Hindlimb muscle (tissue), 1 donor: ENCODE measurements at regions not wholly inside any gene's neighbourhood (a gene's known extent, or its start where the extent isn't known, plus 50 kb on each side); places are given as distances from the start of the nearest gene placed in this dataset.
A peak's percentile ranks its signal among the peaks of the same experiment; 100 is the strongest.

Experiments
- DNase-seq: peaks from one replicate; pipeline ENCODE4 v3.0.0-alpha.2; 2013

GRCh38 chr1:56068908-56069307, 510.5 kb downstream of the PLPP3 start:
- DNase-seq = no peak

- no peak for DNase-seq
Observed at GRCh38 chr1:56068210-56068609, 511.2 kb downstream of the PLPP3 start.

GRCh38 chr1:56065729-56066128, 513.6 kb downstream of the PLPP3 start:
- DNase-seq = no peak

- no peak for DNase-seq
Observed at GRCh38 chr1:56064705-56065104, 514.7 kb downstream of the PLPP3 start.

- no peak for DNase-seq
Observed at GRCh38 chr1:56063461-56063860, 515.9 kb downstream of the PLPP3 start.

- DNase-seq = no peak
Observed at GRCh38 chr1:56062625-56063024, 516.7 kb downstream of the PLPP3 start.

- no peak for DNase-seq
Observed at GRCh38 chr1:56061824-56062223, 517.5 kb downstream of the PLPP3 start.

- peak; percentile 47 for DNase-seq
Observed at GRCh38 chr1:56060906-56061305, 518.5 kb downstream of the PLPP3 start.

GRCh38 chr1:56057466-56058405, 521.6 kb downstream of the PLPP3 start:
- DNase-seq = no peak

GRCh38 chr1:56056438-56057287, 522.7 kb downstream of the PLPP3 start:
- no peak for DNase-seq

- DNase-seq = no peak
Observed at GRCh38 chr1:56054959-56055358, 524.4 kb downstream of the PLPP3 start.

GRCh38 chr1:56052041-56052440, 527.3 kb downstream of the PLPP3 start:
- DNase-seq = no peak

- DNase-seq = no peak
Observed at GRCh38 chr1:56050911-56051310, 528.5 kb downstream of the PLPP3 start.

GRCh38 chr1:56045477-56045876, 533.9 kb downstream of the PLPP3 start:
- no peak for DNase-seq

- no peak for DNase-seq
Observed at GRCh38 chr1:56045062-56045461, 534.3 kb downstream of the PLPP3 start.

- no peak for DNase-seq
Observed at GRCh38 chr1:56036479-56036878, 542.9 kb downstream of the PLPP3 start.

GRCh38 chr1:56034847-56035481, 544.4 kb downstream of the PLPP3 start:
- DNase-seq = no peak

- DNase-seq = no peak
Observed at GRCh38 chr1:56034222-56034621, 545.1 kb downstream of the PLPP3 start.

- DNase-seq = no peak
Observed at GRCh38 chr1:56033321-56034037, 545.9 kb downstream of the PLPP3 start.

- no peak for DNase-seq
Observed at GRCh38 chr1:56032096-56032676, 547.2 kb downstream of the PLPP3 start.

- no peak for DNase-seq
Observed at GRCh38 chr1:56031001-56031400, 548.4 kb downstream of the PLPP3 start.
